ENCODE measurements at regions not wholly inside any gene's neighbourhood (a gene's known extent, or its start where the extent isn't known, plus 50 kb on each side); places are given as distances from the start of the nearest gene placed in this dataset.
"Not testable (repeated sequence)": the region's sequence is repeated elsewhere in the genome, so short reads cannot be mapped to it uniquely, and the experiment has no call there.

GRCh38 chr12:73221836-73222235 is 949.7 kb downstream of the TRHDE start:
- no peak for DNase-seq

- no peak for DNase-seq
Observed at GRCh38 chr12:73225371-73225937, 953.3 kb downstream of the TRHDE start.

- DNase-seq = no peak
Observed at GRCh38 chr12:73225941-73226340, 953.8 kb downstream of the TRHDE start.

- no peak for DNase-seq
Observed at GRCh38 chr12:73226593-73226992, 954.4 kb downstream of the TRHDE start.

- DNase-seq = not testable (repeated sequence)
Observed at GRCh38 chr12:73228828-73229227, 956.7 kb downstream of the TRHDE start.

- no peak for DNase-seq
Observed at GRCh38 chr12:73235387-73235786, 963.2 kb downstream of the TRHDE start.

- no peak for DNase-seq
Observed at GRCh38 chr12:73240110-73240509, 967.9 kb downstream of the TRHDE start.

- no peak for DNase-seq
Observed at GRCh38 chr12:73262788-73263381, 990.7 kb downstream of the TRHDE start.

- DNase-seq = no peak
Observed at GRCh38 chr12:73266206-73266605, 994.0 kb downstream of the TRHDE start.

GRCh38 chr12:73274976-73275375 is 1002.8 kb downstream of the TRHDE start:
- DNase-seq = no peak

GRCh38 chr12:73277971-73278370 is 1005.8 kb downstream of the TRHDE start:
- no peak for DNase-seq

- DNase-seq = no peak
Observed at GRCh38 chr12:73301530-73301929, 1029.4 kb downstream of the TRHDE start.

- DNase-seq = no peak
Observed at GRCh38 chr12:73307260-73307659, 1035.1 kb downstream of the TRHDE start.

- no peak for DNase-seq
Observed at GRCh38 chr12:73308079-73308478, 1035.9 kb downstream of the TRHDE start.

GRCh38 chr12:73308747-73309146 is 1036.6 kb downstream of the TRHDE start:
- DNase-seq = no peak

- no peak for DNase-seq
Observed at GRCh38 chr12:73321319-73321718, 1049.1 kb downstream of the TRHDE start.

- no peak for DNase-seq
Observed at GRCh38 chr12:73321776-73322175, 1049.6 kb downstream of the TRHDE start.

- DNase-seq = no peak
Observed at GRCh38 chr12:73330584-73331351, 1058.6 kb downstream of the TRHDE start.

GRCh38 chr12:73341559-73342247 is 1069.5 kb downstream of the TRHDE start:
- no peak for DNase-seq

- DNase-seq = no peak
Observed at GRCh38 chr12:73342733-73343132, 1070.6 kb downstream of the TRHDE start.

GRCh38 chr12:73352826-73353225 is 1080.7 kb downstream of the TRHDE start:
- DNase-seq = no peak

GRCh38 chr12:73361156-73361863 is 1089.1 kb downstream of the TRHDE start:
- DNase-seq = no peak

GRCh38 chr12:73361864-73362230 is 1089.7 kb downstream of the TRHDE start:
- DNase-seq = no peak
